ENCODE measurements at regions not wholly inside any gene's neighbourhood (a gene's known extent, or its start where the extent isn't known, plus 50 kb on each side); places are given as distances from the start of the nearest gene placed in this dataset.

DNA sequence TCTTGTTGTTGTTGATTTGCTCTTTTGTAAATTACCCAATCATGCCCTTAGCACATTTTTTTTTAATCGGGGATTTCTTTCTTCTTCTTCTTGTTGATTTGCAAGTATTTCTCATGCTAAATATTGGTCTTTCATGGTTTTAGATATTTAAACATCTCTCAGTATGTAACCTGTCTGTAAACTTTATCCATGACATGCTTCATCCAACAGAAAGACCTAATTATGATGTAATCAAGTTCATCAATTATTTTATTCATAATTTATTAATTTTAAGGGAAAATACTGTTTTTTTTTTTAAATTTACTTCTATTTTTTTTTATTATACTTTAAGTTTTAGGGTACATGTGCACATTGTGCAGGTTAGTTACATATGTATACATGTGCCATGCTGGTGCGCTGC is 69.8 kb downstream of the TNFSF18 start:
- no peak for DNase-seq (ENCODE audit: low spot score)

Data from hematopoietic multipotent progenitor cell treated with erythropoietin and hydrocortisone succinate and interleukin-3 and kit ligand, for 17 days (in vitro differentiated cells).